SK-N-SH (cell line): ENCODE measurements at regions not wholly inside any gene's neighbourhood (a gene's known extent, or its start where the extent isn't known, plus 50 kb on each side); places are given as distances from the start of the nearest gene placed in this dataset.

Source experiments
- CTCF ChIA-PET: fragments of 300-600, 350-600 bp; formaldehyde crosslinking; extraction: SDS; loops from one replicate; lab custom pipeline; 2021; lab: Yijun Ruan, JAX
- POLR2A ChIA-PET: fragments of 350-600 bp; sonication (Branson Sonifier 250); formaldehyde crosslinking; extraction: SDS; loops from one replicate; lab custom pipeline; 2020; ENCODE audit warnings: antibody characterized with exemption, inconsistent platforms; lab: Yijun Ruan, JAX
- DNase-seq: peaks from one replicate; pipeline ENCODE4 v3.0.0; 2012
- H2AFZ ChIP-seq: fragments of 200-600 bp; sonication (generic); 2 replicates; pipeline ENCODE4 v1.8.1; 2016; ENCODE audit warnings: antibody characterized with exemption, mild to moderate bottlenecking, low read depth
- H3F3A ChIP-seq: fragments of 200-600 bp; sonication (generic); replicated peaks from 2 replicates; pipeline ENCODE3; 2016; ENCODE audit warnings: antibody characterized with exemption, mild to moderate bottlenecking; ENCODE audit not compliant: insufficient read depth
- H3K27ac ChIP-seq, 2 experiments: fragments of 200-500 bp in 1 of 2; fragments of 200-600 bp in 1 of 2; sonication (Bioruptor generic) in 1 of 2; sonication (generic), shearing (Covaris generic) in 1 of 2; 2 replicates each; pipeline versions ENCODE4 v1.5.1 to v1.6.1; 2014 to 2016; ENCODE audit warnings: low read depth in 2 of 2, inconsistent platforms in 1 of 2, low read length in 1 of 2, mild to moderate bottlenecking in 1 of 2, mixed read lengths in 1 of 2
- H3K27me3 ChIP-seq: fragments of 200-600 bp; sonication (generic), shearing (Covaris generic); 2 replicates; pipeline ENCODE4 v1.6.1; 2016; ENCODE audit warnings: mixed run types; ENCODE audit not compliant: insufficient read depth
- H3K36me3 ChIP-seq, 2 experiments: fragments of 200-500 bp in 1 of 2; fragments of 200-600 bp in 1 of 2; sonication (Bioruptor generic) in 1 of 2; sonication (generic) in 1 of 2; replicated peaks in 1 of 2; 2 replicates each; pipeline versions ENCODE3 to v1.5.1; 2014 to 2016; ENCODE audit warnings: low read length in 1 of 2, mild to moderate bottlenecking in 1 of 2; ENCODE audit not compliant: insufficient read depth in 2 of 2, control insufficient read depth in 1 of 2
- H3K4me1 ChIP-seq, 2 experiments: fragments of 200-500 bp in 1 of 2; fragments of 200-600 bp in 1 of 2; sonication (Bioruptor generic) in 1 of 2; sonication (generic), shearing (Covaris generic) in 1 of 2; 2 replicates each; pipeline versions ENCODE4 v1.5.1 to v1.6.1; 2014 to 2016; ENCODE audit warnings: low read depth in 1 of 2, low read length in 1 of 2, mixed run types in 1 of 2; ENCODE audit not compliant: insufficient read depth in 2 of 2, control insufficient read depth in 1 of 2
- H3K4me2 ChIP-seq: fragments of 200-600 bp; sonication (generic), shearing (Covaris generic); 2 replicates; pipeline ENCODE4 v1.6.1; 2017; ENCODE audit warnings: mixed run types
- H3K4me3 ChIP-seq, 2 experiments: fragments of 200-500 bp in 1 of 2; fragments of 200-600 bp in 1 of 2; sonication (Bioruptor generic) in 1 of 2; sonication (generic), shearing (Covaris generic) in 1 of 2; 2 replicates each; pipeline versions ENCODE4 v1.5.1 to v1.8.1; 2014 to 2016; ENCODE audit warnings: low read depth in 2 of 2, inconsistent platforms in 1 of 2, low read length in 1 of 2, mild to moderate bottlenecking in 1 of 2, mixed read lengths in 1 of 2, moderate library complexity in 1 of 2
- H3K79me2 ChIP-seq: fragments of 200-600 bp; sonication (generic); 2 replicates; pipeline ENCODE4 v1.8.1; 2017; ENCODE audit warnings: mild to moderate bottlenecking; ENCODE audit not compliant: insufficient read depth
- H3K9ac ChIP-seq: fragments of 200-600 bp; sonication (generic); 2 replicates; pipeline ENCODE4 v1.6.1; 2017; ENCODE audit warnings: mixed run types
- H3K9me2 ChIP-seq: fragments of 200-600 bp; sonication (generic); 2 replicates; pipeline ENCODE4 v1.6.1; 2017; ENCODE audit warnings: mixed run types
- H3K9me3 ChIP-seq: fragments of 200-600 bp; sonication (generic); 2 replicates; pipeline ENCODE4 v1.6.1; 2017; ENCODE audit warnings: mixed run types, mild to moderate bottlenecking, moderate library complexity
- H4K20me1 ChIP-seq: fragments of 200-600 bp; sonication (generic); 2 replicates; pipeline ENCODE4 v1.6.1; 2017; ENCODE audit warnings: mild to moderate bottlenecking, mixed run types; ENCODE audit not compliant: insufficient read depth
- CHD2 ChIP-seq: fragments of 150-350 bp; IDR thresholded peaks from 2 replicates; pipeline ENCODE4 v1.6.1; 2018; ENCODE audit warnings: low read length; ENCODE audit not compliant: partially characterized antibody
- FOXJ3 ChIP-seq: sonication (generic); formaldehyde crosslinking; IDR thresholded peaks from 2 replicates; pipeline ENCODE4 v1.5.1; 2020; ENCODE audit warnings: mild to moderate bottlenecking, missing genetic modification reagents
- FOXM1 ChIP-seq: IDR thresholded peaks from 2 replicates; pipeline ENCODE4 v1.4.0; 2012; ENCODE audit warnings: low read depth, mild to moderate bottlenecking
- GATA2 ChIP-seq: sonication (generic); formaldehyde crosslinking; IDR thresholded peaks from 2 replicates; pipeline ENCODE4 v1.5.0; 2020; ENCODE audit warnings: mild to moderate bottlenecking, missing genetic modification reagents
- MEF2A ChIP-seq: IDR thresholded peaks from 2 replicates; pipeline ENCODE4 v1.4.0; 2012; ENCODE audit warnings: low read depth, borderline replicate concordance
- NRF1 ChIP-seq: IDR thresholded peaks from 2 replicates; pipeline ENCODE4 v1.6.1; 2012; ENCODE audit warnings: low read depth, mild to moderate bottlenecking, low read length
- RCOR1 ChIP-seq: fragments of 150-350 bp; IDR thresholded peaks from 2 replicates; pipeline ENCODE4 v1.6.1; 2017; ENCODE audit warnings: antibody characterized with exemption, low read length
- RFX5 ChIP-seq: IDR thresholded peaks from 2 replicates; pipeline ENCODE4 v1.6.1; 2012; ENCODE audit warnings: mild to moderate bottlenecking, improper control_type of control experiment, low read length
- RXRA ChIP-seq: IDR thresholded peaks from 2 replicates; pipeline ENCODE4 v1.4.0; 2012; ENCODE audit warnings: low read depth, mild to moderate bottlenecking, borderline replicate concordance
- TCF12 ChIP-seq: IDR thresholded peaks from 2 replicates; pipeline ENCODE4 v1.4.0; 2012
- TEAD4 ChIP-seq: IDR thresholded peaks from 2 replicates; pipeline ENCODE4 v1.4.0; 2012; ENCODE audit warnings: mild to moderate bottlenecking, borderline replicate concordance; ENCODE audit not compliant: insufficient read depth
- WGBS: methylation state at CpG from one replicate; pipeline ENCODE4 v1.1.6; 2017; ENCODE audit warnings: low lambda C conversion rate; 5-methylcytosine and 5-hydroxymethylcytosine counted together
- TF ChIP-seq, protein P1 (sequence below): IDR thresholded peaks from 2 replicates; pipeline ENCODE4 v1.4.0; 2012; ENCODE audit warnings: low read depth, borderline replicate concordance
- TF ChIP-seq, protein P2 (sequence below): fragments of 200-600 bp; sonication (generic); IDR thresholded peaks from 2 replicates; pipeline ENCODE4 v1.6.1; 2017; ENCODE audit warnings: antibody characterized with exemption, mild to moderate bottlenecking, moderate library complexity
- TF ChIP-seq, protein P3 (sequence below): IDR thresholded peaks from 2 replicates; pipeline ENCODE4 v1.6.1; 2012; ENCODE audit warnings: mild to moderate bottlenecking, low read depth, low read length, moderate library complexity
- TF ChIP-seq, protein P4 (sequence below): fragments of 150-350 bp; IDR thresholded peaks from 2 replicates; pipeline ENCODE4 v1.6.1; 2016; ENCODE audit warnings: mild to moderate bottlenecking, low read depth, low read length
- TF ChIP-seq, protein P5 (sequence below): IDR thresholded peaks from 2 replicates; pipeline ENCODE4 v1.4.0; 2012; ENCODE audit warnings: low read depth, borderline replicate concordance
- TF ChIP-seq, protein P6 (sequence below): fragments of 150-350 bp; IDR thresholded peaks from 2 replicates; pipeline ENCODE4 v1.6.1; 2017; ENCODE audit warnings: antibody characterized with exemption, low read length, low read depth, borderline replicate concordance

DNA sequence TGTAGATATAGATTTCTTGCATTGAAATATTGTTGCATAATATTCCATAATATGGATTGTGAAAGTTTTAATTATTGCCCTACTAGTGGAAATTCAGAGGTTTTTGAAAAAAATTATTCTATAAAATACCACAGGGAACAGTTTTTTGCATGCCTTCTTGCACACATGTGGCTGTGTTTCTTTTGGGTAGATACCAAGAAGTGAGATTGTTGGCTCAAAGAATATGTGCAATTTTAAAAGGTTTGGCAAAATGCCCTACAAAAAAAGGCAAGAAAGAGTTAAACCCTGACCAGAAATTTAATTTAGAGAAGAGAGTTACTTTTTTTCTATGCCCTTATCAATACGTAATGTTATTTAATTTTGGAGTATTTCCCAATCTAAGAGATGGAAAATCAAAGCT, 270.8 kb upstream of the DAPK1 start:
- H3K36me3 ChIP-seq, result no peaks in the 10 kb centered on the region
- no peak overlapping the region for H3K27ac ChIP-seq
- TF ChIP-seq, protein P1, sequence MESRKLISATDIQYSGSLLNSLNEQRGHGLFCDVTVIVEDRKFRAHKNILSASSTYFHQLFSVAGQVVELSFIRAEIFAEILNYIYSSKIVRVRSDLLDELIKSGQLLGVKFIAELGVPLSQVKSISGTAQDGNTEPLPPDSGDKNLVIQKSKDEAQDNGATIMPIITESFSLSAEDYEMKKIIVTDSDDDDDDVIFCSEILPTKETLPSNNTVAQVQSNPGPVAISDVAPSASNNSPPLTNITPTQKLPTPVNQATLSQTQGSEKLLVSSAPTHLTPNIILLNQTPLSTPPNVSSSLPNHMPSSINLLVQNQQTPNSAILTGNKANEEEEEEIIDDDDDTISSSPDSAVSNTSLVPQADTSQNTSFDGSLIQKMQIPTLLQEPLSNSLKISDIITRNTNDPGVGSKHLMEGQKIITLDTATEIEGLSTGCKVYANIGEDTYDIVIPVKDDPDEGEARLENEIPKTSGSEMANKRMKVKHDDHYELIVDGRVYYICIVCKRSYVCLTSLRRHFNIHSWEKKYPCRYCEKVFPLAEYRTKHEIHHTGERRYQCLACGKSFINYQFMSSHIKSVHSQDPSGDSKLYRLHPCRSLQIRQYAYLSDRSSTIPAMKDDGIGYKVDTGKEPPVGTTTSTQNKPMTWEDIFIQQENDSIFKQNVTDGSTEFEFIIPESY, result no peak
- TF ChIP-seq RXRA (no peak), MEF2A (no peak), TCF12 (no peak), NRF1 (no peak), RFX5 (no peak), FOXM1 (no peak), FOXJ3 (no peak), TEAD4 (no peak), CHD2 (no peak), GATA2 (CRISPR knock-in tag) (no peak), RCOR1 (no peak)
- TF ChIP-seq, protein P2, sequence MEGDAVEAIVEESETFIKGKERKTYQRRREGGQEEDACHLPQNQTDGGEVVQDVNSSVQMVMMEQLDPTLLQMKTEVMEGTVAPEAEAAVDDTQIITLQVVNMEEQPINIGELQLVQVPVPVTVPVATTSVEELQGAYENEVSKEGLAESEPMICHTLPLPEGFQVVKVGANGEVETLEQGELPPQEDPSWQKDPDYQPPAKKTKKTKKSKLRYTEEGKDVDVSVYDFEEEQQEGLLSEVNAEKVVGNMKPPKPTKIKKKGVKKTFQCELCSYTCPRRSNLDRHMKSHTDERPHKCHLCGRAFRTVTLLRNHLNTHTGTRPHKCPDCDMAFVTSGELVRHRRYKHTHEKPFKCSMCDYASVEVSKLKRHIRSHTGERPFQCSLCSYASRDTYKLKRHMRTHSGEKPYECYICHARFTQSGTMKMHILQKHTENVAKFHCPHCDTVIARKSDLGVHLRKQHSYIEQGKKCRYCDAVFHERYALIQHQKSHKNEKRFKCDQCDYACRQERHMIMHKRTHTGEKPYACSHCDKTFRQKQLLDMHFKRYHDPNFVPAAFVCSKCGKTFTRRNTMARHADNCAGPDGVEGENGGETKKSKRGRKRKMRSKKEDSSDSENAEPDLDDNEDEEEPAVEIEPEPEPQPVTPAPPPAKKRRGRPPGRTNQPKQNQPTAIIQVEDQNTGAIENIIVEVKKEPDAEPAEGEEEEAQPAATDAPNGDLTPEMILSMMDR, result no peak
- TF ChIP-seq, protein P3, sequence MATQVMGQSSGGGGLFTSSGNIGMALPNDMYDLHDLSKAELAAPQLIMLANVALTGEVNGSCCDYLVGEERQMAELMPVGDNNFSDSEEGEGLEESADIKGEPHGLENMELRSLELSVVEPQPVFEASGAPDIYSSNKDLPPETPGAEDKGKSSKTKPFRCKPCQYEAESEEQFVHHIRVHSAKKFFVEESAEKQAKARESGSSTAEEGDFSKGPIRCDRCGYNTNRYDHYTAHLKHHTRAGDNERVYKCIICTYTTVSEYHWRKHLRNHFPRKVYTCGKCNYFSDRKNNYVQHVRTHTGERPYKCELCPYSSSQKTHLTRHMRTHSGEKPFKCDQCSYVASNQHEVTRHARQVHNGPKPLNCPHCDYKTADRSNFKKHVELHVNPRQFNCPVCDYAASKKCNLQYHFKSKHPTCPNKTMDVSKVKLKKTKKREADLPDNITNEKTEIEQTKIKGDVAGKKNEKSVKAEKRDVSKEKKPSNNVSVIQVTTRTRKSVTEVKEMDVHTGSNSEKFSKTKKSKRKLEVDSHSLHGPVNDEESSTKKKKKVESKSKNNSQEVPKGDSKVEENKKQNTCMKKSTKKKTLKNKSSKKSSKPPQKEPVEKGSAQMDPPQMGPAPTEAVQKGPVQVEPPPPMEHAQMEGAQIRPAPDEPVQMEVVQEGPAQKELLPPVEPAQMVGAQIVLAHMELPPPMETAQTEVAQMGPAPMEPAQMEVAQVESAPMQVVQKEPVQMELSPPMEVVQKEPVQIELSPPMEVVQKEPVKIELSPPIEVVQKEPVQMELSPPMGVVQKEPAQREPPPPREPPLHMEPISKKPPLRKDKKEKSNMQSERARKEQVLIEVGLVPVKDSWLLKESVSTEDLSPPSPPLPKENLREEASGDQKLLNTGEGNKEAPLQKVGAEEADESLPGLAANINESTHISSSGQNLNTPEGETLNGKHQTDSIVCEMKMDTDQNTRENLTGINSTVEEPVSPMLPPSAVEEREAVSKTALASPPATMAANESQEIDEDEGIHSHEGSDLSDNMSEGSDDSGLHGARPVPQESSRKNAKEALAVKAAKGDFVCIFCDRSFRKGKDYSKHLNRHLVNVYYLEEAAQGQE, result no peak
- TF ChIP-seq, protein P4, sequence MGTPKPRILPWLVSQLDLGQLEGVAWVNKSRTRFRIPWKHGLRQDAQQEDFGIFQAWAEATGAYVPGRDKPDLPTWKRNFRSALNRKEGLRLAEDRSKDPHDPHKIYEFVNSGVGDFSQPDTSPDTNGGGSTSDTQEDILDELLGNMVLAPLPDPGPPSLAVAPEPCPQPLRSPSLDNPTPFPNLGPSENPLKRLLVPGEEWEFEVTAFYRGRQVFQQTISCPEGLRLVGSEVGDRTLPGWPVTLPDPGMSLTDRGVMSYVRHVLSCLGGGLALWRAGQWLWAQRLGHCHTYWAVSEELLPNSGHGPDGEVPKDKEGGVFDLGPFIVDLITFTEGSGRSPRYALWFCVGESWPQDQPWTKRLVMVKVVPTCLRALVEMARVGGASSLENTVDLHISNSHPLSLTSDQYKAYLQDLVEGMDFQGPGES, result no peak
- TF ChIP-seq, protein P5, sequence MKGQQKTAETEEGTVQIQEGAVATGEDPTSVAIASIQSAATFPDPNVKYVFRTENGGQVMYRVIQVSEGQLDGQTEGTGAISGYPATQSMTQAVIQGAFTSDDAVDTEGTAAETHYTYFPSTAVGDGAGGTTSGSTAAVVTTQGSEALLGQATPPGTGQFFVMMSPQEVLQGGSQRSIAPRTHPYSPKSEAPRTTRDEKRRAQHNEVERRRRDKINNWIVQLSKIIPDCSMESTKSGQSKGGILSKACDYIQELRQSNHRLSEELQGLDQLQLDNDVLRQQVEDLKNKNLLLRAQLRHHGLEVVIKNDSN, result no peak
- TF ChIP-seq, protein P6, sequence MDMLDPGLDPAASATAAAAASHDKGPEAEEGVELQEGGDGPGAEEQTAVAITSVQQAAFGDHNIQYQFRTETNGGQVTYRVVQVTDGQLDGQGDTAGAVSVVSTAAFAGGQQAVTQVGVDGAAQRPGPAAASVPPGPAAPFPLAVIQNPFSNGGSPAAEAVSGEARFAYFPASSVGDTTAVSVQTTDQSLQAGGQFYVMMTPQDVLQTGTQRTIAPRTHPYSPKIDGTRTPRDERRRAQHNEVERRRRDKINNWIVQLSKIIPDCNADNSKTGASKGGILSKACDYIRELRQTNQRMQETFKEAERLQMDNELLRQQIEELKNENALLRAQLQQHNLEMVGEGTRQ, result no peak
- H3K4me2 ChIP-seq, result no peak overlapping the region
- H3K4me3 ChIP-seq, result no peak overlapping the region
- WGBS, result 91% methylated on average over 1 of the region's 1 CpG
- no peaks in the 10 kb centered on the region for H4K20me1 ChIP-seq
- H3K9me2 ChIP-seq, result no peaks in the 10 kb centered on the region
- H3K9ac ChIP-seq, result no peak overlapping the region
- no peaks in the 10 kb centered on the region for H3K9me3 ChIP-seq
- H3K79me2 ChIP-seq, result no peaks in the 10 kb centered on the region
- POLR2A ChIA-PET, result no interaction called here
- no peaks in the 10 kb centered on the region for H3K27me3 ChIP-seq
- H3K4me1 ChIP-seq, result no peaks in the 10 kb centered on the region; a peak in 1 of 4 replicates
- CTCF ChIA-PET, result interaction anchor here (1.4 to 1.5 kb wide), 2 partner anchors 14 to 221 kb away, joined by 3 to 4 read pairs; no protein-coding TSS in a partner anchor
- H2AFZ ChIP-seq, result no peak overlapping the region
- DNase-seq, result no peak
- no peaks in the 10 kb centered on the region for H3F3A ChIP-seq
